CD4-positive, alpha-beta T cell treated with Interleukin-21 for 1 hour (primary cell): ENCODE measurements at regions not wholly inside any gene's neighbourhood (a gene's known extent, or its start where the extent isn't known, plus 50 kb on each side); places are given as distances from the start of the nearest gene placed in this dataset.
"Not testable (repeated sequence)": the region's sequence is repeated elsewhere in the genome, so short reads cannot be mapped to it uniquely, and the experiment has no call there.

Experiments
- DNase-seq: peaks from one replicate; pipeline ENCODE4 v3.0.0-alpha.2; 2020

DNA sequence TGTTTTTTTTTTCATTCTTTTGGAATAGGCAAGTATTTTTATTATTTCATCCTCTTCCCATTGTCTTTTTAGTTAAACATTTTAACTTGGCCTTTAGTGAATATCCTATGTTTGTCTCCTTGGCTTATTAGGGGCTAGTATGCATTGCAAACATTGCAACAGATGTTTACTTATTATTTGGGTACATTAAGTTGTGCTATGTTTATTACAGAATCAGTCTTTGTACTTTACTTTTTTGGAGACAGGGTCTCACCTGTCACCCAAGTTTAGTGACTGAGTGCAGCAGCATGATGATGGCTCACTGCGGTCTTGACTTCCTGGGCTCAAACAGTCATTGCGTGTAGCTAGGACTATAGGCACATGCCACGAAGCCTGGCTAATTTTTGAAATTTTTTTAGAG is 51.1 kb upstream of the NUDT6 start:
- no peak for DNase-seq

DNA sequence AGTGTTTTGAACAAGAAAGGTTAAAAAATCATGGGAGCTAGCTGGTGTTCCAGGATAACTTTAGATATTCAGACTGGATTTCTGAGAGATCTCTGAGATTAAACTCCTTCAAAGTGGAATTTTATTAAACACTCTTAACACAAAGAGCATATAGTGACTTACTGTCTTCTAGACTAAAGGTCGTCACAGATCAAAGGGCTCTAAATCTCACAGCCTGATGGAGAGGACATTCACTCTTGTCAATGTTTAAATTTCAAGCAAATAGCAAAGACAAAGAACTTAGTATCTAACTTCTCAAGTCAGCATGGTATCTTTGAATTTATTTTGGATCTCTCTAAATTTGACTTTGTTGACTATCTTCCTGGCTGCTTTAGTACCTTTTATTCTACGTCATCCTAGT is 53.7 kb upstream of the NUDT6 start:
- DNase-seq, result no peak

DNA sequence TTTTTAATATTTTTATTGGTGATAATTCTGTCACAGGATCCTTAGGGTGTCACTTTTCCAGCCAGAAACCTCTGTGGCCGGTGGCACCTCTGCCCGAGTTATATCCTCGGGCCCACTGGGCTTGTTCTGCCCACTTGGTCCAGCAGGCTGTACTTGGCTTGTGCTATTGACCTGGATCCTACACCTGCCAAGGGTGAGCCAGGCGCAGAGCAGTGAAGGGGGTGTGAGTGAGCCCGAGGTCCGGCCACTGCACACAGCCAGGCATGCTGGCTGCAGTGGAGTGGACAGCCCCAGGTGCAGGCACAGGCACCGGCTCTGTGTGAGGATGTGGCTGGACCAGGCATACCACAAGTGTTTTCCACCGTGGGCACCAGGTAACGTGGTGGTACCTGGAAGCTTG is 54.7 kb upstream of the NUDT6 start:
- DNase-seq, result no peak

DNA sequence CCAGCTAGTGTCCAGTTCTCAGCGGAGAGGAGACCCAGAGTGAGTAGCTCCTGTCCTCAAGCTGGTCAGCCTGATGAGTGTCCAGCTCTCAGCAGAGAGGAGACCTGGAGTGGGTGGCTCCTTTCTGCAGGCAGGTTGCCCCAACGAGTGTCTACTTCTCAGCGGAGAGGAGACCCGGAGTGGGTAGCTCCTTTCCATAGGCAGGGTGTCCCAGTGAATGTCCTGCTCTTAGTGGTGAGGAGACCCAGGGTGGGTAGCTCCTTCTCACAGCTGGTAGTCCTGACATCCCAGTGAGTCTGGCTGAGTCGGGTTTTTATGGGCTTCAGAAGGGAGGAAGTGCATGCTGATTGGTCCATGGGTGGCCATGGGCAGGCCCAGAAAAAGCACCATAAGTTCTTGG is 55.7 kb upstream of the NUDT6 start:
- no peak for DNase-seq

DNA sequence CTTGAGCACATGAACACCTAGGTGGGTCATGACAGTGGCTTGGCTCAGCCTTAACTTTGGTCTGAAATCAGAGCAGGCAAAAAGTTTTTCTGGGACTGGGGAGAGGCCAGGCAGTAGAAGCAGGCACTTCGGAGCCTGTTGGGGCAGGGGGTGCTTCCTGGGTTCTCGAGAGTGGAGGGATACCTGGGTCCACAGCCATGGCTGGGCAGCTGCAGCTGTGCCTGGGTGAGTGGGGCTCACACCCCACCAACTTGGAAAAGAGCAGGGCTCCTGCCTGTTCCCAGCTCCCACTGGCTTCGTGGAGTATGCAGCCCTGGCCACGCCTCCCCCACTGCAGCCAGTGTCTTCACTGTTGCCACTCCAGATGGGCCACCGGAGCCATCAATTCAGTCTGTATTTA is 56.4 kb upstream of the NUDT6 start:
- no peak for DNase-seq

DNA sequence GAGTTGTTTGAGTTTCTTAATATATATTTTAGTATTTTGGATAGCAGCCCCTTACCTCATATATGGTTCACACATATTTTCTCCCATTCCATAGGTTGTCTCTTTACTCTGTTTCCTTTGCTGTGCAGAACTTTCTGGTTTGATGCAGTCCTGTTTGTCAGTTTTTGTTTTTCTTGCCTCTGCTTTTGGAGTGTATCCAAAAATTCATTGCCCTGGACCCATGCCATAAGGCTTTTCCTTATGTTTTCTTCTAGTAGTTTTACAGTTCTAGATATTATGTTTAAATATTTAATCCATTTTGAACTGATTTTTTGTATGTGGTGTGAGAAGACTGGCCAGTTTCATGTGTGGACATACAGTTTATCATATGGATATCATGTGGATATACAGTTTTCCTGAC is 58.5 kb upstream of the NUDT6 start:
- no peak for DNase-seq

DNA sequence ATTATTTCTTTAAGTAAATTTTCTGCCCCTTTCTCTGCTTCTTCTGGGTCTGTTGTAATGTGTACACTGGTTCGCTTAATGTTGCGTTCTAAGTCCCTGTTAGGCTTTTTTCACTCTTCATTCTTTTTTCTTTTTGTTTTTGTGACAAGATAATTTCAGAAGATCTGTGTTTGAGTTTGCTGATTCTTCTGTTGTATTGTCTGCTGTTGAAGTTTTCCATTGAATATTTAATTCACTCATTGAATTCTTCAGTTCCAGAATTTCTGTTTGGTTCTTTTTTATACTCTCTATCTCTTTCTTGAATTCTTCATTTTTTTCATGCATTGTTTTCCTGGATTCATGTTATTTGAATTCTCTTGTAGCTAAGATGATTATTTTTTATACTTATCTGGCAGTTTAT is 66.3 kb upstream of the NUDT6 start:
- no peak for DNase-seq

DNA sequence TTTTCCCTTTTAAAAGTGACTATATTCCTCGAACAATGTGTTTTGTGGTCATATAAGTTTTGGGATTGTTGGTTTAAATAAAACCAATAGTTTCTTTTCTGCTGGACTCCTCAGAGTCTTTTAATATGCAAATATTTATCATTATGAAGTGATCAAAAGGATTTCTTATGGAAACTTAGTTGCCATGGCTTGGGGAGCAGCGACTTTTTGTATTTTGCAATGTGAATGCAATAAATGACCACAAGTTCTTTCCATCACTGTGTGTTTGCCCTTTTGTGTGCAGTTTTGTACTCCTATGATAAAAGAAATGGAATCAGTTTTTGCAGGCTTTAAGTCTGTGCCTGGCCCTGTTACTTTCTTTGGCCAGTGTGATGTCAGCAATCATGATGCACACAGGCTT is 68.5 kb upstream of the NUDT6 start:
- no peak for DNase-seq

DNA sequence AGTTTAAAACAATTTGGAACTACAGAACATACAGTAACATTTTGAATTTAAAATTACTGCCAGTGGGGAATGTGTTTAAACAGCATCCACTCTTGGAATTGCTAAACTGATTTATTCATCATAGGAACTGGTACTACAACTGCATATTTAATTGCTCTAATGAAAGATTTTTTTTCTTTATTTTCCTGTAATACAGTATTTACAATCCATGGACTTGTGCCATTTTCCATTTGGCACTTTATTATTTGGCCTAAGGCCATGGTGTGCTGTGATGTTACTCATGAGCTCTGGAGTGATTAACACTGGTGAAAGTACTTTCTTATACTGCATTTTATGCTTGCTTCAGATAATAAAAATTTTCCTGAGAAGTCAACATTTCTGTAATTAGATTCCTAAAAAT is 69.7 kb upstream of the NUDT6 start:
- no peak for DNase-seq

DNA sequence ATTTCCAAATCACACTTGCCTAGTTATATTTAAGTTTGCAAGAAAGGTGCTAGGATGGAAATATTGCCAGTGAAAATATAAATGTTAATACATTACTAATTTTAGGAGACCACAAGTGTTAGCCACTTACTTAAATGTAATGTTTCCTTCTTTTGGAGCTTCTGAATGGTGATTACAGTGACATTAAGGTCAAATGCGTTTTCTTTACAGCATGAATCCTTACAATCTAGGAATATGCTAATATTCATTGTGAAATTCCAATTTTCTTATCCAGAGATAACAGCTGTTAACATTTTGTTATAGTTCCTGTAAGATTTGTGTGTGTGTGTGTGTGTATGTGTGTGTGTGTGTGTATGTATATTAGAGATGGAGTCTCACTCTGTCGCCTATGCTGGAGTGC is 70.2 kb upstream of the NUDT6 start:
- DNase-seq, result no peak

DNA sequence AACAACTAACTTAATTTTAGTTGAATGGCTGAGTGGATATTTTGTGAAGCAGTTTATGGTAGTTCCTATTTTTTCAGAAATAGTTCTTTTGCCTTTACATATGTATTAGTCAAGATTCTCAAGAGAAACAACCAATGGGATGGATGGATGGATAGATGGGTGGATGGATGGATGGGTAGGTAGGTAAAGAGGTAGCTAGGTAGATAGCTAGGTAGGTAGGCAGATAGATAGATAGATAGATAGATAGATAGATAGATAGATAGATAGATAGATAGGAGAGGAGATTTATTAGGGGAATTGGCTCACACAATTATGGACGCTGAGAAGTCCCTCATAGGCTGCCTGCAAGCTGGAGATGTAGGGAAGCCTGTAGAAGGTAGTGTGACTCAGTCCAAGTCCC is 74.0 kb upstream of the NUDT6 start:
- DNase-seq, result no peak

DNA sequence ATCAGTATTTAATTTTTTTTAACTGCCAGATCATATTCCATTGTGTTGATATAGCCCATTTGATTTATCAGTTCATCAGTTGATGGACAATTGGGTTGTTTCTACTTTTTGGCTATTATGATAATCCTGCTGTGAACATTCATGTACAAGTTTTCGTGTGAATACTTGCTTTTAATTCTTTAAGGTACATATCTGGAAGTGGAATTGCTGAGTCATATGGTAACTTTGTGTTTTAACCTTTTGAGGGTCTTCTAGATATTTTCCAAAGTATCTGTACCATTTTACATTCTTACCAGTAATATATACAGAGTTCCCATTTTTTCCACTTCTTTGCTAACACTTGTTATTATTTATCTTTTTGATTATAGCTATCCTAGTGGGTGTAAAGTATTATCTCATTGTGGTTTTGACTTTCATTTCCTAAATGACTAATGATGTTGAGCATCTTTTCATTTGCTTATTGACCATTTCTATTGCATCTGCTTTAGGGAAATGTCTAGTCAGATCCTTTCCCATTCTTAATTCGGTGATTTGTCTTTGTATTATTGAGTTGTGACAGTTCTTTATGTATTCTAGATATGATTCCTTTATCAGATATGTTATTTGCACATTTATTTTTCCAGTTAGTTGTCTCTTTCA is 75.2 kb upstream of the NUDT6 start:
- no peak for DNase-seq

DNA sequence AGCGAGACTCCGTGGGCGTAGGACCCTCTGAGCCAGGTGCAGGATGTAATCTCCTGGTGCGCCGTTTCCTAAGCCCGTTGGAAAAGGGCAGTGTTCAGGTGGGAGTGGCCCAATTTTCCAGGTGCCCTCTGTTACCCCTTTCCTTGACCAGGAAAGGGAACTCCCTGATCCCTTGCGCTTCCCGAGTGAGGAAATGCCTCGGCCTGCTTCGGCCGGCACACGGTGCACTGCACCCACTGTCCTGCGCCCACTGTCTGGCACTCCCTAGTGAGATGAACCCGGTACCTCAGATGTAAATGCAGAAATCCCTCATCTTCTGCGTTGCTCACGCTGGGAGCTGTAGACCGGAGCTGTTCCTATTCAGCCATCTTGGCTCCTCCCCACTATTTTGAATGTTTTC is 81.7 kb upstream of the NUDT6 start:
- DNase-seq, result not testable (repeated sequence)

DNA sequence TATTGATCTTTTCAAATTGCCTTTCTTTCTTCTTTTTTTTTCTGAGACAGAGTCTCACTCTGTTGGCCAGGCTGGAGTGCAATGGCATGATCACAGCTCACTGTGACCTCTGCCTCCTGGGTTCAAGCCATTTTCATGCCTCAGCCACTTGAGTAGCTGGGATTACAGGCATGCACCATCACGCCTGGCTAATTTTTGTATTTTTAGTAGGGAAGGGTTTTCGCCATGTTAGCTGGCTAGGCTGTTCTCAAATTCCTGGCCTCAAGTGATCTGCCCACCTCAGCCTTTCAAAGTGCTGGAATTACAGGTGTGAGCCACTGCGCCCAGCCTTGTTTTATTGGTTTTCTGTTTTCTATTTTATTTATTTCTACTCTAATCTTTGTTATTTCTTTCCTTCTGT is 82.7 kb upstream of the NUDT6 start:
- DNase-seq, result not testable (repeated sequence)

DNA sequence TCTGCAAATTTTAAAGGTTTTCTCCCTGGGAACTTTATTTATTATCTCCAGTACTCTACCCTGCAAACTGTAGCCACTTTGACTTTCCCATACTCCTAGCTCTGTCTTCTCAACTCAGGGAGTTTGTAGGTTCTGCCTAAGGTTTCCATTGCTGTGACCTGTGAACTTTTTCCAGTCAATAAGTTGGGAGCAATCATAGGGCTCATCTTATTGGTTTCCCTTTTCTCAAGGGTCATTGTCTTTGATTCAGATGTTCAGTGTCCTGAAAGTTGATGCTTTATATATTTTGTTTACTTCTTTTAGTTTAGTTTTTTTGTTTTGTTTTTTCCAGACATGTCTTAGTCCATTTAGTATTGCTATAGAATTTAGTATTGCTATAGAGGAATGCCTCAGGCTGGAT is 85.3 kb upstream of the NUDT6 start:
- no peak for DNase-seq

DNA sequence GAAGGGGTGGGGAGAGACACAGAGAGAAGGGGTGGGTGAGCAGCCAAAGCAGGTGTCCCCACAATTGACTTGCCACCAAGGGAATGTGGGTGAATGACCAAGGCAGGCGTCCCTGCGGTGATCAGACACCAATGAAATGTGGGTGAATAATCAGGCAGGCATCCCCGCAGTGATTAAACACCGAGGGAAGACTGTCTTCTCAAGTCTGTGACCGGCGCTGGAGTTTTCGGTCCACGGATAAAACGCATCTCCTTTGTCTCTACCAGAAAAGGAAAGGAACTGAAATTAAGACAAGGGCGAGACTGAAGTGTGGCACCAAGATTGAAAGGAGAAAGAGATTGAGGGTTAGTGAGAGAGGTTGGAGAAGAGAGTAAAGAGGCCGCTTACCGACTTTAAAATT is 90.0 kb upstream of the NUDT6 start:
- not testable (repeated sequence) for DNase-seq

DNA sequence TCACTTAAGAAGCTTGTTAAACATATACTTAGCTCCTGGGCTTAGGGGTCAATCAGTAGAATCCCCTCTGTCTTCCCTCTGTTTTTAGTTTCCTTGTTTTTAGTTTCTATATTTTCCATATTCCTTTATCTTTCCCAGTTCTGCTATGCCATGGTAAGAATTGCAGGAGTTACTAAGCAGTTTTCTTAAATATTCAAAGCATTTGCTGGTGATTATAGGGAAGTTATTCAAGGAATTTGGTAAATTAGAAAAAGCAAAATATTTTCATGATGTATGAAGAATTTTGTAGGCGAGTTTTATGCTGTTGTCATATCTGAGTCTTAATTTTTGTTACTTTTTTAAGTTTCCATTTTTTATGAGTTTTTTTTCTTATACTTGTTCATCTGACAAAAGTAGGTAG is 91.6 kb upstream of the NUDT6 start:
- DNase-seq, result no peak

DNA sequence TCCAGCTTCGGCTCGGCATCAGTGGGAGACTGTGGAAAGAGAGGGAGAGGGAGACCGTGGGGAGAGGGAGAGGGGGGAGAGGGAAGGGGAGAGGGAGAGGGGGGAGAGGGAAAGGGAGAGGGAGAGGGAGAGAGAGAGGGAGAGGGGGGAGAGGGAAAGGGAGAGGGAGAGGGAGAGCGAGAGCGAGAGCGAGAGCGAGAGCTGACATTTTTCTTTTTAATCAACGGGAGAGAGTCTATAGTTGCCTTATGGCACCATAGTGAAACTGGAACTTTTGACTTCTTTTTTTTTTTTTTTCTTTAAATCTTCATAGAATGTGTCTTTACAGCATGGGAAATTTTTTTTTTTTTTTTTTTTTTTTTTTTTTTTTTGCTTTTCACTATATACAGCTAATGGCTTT is 94.7 kb upstream of the NUDT6 start:
- no peak for DNase-seq

DNA sequence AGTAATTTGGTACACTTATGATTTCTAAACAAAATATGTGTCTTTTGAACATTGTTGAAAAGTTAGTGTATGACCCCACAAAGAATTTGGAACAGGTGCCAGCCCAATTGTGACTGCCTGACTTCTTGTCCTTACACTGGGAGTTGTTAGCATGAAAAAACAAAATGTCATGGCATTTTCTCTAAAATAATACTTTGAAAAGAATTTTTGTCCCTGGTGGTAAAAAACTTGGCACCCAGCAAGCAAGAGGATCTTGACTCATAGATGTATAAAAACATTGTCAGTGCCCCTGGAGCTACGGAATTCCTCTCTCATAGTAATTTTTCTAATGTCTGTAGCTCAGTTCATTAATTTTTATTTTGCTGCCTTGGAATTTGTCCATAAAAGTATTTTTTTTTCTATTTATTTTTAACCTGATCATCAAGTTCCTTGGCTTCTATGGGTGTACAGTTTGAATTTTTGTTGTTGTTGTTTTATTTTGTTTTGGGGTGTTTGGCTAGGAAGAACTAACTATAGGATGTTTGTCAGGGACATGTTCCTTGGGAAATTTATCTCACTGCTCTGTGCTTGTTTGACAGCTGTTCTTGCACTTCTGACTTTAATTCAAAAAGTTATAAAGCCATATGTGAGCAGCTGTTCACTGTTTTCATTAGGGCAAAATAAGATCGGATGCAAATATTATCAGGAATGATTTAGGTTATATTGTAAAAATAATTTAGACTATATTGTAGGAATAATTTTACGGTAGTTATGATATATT is 95.4 kb upstream of the NUDT6 start:
- DNase-seq, result no peak

DNA sequence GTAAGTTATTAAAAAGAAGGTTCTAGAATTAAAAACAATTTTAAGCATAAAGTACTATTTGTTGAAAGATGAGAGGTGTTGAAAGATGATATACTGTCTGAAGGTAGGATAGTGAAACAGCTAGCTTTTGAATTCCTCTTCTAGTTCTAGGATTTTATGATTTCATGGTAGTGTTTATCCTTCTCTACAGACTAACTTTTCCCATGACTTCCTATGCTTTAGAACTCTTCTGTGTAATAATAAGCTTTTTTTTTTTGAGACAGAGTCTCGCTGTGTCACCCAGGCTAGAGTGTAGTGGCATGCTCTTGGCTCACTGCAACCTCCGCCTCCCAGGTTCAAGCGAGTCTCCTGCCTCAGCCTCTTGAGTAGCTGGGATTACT is 96.0 kb upstream of the NUDT6 start:
- DNase-seq, result no peak

DNA sequence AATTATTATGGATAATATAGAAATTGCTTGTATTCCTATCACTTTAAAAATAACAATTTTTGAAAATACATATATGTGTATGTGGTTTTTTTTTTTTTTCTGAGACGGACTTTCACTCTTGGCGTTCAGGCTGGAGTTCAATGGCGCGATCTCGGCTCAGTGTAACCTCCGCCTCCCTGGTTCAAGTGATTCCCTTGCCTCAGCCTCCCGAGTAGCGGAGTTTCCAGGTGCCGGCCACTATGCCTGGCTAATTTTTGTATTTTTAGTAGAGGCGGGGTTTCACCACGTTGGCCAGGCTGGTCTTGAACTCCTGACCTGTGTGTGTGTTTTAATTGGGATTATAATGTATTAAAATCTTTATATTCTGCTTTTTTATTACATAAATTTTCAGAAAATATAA is 97.9 kb upstream of the NUDT6 start:
- DNase-seq, result no peak

DNA sequence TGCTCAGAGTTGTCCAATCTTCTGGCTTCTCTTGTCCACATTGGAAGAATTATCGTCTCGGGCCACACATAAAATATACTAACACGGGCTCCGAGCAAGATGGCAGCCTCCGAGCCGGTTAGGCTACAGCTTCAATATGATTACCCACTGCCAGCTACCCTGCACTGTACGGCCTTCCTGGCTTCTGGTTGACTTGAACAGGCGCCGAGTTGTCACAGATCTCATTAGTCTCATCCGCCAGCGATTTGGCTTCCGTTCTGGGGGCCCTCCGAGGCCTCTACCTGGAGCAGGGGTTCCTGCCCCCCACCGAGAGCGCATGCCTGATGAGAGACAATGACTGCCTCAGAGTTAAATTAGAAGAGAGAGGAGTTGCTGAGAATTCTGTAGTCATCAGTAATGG is 101.2 kb upstream of the NUDT6 start:
- DNase-seq, result no peak

DNA sequence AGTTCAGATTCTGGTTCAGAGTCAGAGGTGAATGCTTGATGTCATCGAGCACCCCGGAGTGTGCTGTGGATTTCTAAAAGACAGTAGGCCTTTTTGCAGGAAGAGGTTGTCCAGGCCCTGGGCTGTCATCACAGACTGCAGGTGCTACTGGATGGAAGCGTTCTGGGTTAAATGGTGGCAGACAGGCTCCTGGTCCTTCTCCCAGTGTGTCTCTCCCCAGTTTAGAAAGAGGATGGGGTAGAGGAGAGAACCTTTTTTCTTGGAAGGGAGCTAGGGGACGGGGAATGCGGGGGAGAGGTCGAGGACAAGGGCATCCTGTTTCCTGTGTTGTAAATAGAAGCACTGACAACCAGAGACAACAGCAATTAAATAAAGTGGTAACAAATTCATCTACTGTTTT is 102.3 kb upstream of the NUDT6 start:
- DNase-seq, result no peak

DNA sequence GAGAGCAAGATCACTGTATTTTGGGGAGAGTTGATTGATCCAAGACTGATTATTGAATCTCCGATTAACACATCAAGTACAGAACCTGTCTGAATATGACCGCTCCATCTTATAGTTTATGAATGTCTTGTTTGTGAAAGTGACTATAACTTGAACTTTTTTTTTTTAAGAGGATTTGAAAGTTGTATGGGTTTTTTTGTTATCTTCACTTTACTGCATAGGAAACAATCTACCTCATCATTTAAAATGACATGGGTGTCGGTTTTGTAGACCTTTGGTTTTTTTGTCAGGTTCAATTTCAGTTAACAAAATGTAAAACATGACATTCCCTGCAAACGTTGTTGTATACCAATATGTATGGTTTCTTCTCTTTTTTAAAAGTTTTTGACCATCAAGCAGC is 103.0 kb upstream of the NUDT6 start:
- no peak for DNase-seq

DNA sequence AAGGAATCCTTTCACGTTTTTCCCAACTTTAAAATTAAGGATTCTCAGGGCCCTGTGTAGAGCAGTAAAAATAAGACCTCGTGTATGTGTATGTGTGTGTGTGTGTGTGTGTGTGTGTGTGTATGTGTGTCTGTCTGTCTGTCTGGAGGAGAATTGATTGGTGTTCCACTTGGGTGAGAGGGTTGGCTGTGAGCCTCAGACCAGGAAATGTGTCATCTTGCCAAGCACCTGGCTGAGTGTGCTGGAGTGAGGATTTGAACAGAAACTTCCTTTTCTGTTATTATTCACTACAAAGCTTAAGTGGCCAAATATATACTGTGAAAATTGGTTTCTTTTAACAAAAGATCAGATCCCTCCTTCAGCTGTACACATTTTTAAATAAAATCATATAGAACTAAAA is 103.6 kb upstream of the NUDT6 start:
- DNase-seq, result not testable (repeated sequence)
